Panc1 (cell line): ENCODE measurements at regions not wholly inside any gene's neighbourhood (a gene's known extent, or its start where the extent isn't known, plus 50 kb on each side); places are given as distances from the start of the nearest gene placed in this dataset.

ENCODE experiments used
- CTCF ChIP-seq: fragments of 450-650 bp; IDR thresholded peaks from 2 replicates; pipeline ENCODE4 v1.5.1; 2017; ENCODE audit warnings: mild to moderate bottlenecking
- POLR2AphosphoS5 ChIP-seq: IDR thresholded peaks from 2 replicates; pipeline ENCODE4 v1.6.1; 2012; ENCODE audit warnings: mild to moderate bottlenecking, low read depth, low read length, moderate library complexity
- SIN3A ChIP-seq: IDR thresholded peaks from 2 replicates; pipeline ENCODE4 v1.6.1; 2012; ENCODE audit warnings: low read depth, mild to moderate bottlenecking, low read length, moderate library complexity, borderline replicate concordance; ENCODE audit not compliant: insufficient read depth
- TCF7L2 ChIP-seq: IDR thresholded peaks from 2 replicates; pipeline ENCODE4 v1.6.1; 2011; ENCODE audit warnings: mild to moderate bottlenecking, low read depth, low read length, inconsistent platforms
- TF ChIP-seq, protein P1 (sequence below), 2 experiments: IDR thresholded peaks; 2 replicates each; pipeline ENCODE4 v1.6.1; 2011 to 2012; ENCODE audit warnings: low read depth in 2 of 2, control low read depth in 1 of 2, low read length in 1 of 2, mild to moderate bottlenecking in 1 of 2, moderate library complexity in 1 of 2; ENCODE audit not compliant: insufficient read depth in 1 of 2

DNA sequence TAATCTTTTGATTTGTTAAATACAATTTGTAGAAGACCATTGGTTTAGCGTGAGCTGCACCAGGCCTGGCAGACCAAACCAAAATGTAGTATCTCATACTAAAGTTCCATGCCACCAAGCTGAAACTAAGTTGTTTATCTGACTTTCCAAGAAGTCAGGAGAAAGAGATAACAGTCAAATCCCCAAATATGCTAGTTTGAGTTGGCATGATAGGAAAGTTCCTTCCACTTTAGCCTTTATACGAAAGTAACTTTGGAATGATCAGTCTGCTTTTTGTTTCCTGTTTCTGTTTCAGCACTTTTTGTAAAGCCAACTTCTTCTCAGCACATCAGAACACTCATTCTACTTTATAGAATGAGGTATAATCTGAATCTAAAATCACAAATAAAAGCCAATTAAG is 449.2 kb downstream of the GRXCR1 start:
- TF ChIP-seq CTCF, result no peak
- TF ChIP-seq POLR2AphosphoS5, result no peak
- TF ChIP-seq, protein P1, sequence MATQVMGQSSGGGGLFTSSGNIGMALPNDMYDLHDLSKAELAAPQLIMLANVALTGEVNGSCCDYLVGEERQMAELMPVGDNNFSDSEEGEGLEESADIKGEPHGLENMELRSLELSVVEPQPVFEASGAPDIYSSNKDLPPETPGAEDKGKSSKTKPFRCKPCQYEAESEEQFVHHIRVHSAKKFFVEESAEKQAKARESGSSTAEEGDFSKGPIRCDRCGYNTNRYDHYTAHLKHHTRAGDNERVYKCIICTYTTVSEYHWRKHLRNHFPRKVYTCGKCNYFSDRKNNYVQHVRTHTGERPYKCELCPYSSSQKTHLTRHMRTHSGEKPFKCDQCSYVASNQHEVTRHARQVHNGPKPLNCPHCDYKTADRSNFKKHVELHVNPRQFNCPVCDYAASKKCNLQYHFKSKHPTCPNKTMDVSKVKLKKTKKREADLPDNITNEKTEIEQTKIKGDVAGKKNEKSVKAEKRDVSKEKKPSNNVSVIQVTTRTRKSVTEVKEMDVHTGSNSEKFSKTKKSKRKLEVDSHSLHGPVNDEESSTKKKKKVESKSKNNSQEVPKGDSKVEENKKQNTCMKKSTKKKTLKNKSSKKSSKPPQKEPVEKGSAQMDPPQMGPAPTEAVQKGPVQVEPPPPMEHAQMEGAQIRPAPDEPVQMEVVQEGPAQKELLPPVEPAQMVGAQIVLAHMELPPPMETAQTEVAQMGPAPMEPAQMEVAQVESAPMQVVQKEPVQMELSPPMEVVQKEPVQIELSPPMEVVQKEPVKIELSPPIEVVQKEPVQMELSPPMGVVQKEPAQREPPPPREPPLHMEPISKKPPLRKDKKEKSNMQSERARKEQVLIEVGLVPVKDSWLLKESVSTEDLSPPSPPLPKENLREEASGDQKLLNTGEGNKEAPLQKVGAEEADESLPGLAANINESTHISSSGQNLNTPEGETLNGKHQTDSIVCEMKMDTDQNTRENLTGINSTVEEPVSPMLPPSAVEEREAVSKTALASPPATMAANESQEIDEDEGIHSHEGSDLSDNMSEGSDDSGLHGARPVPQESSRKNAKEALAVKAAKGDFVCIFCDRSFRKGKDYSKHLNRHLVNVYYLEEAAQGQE (IDR thresholded peaks at IDR 0.05; ENCODE audit: insufficient read depth in 1 of 2, low read depth in 2 of 2, low read length in 1 of 2), result no peak
- no peak for TF ChIP-seq SIN3A
- no peak for TF ChIP-seq TCF7L2
